ENCODE measurements at regions not wholly inside any gene's neighbourhood (a gene's known extent, or its start where the extent isn't known, plus 50 kb on each side); places are given as distances from the start of the nearest gene placed in this dataset.
A peak's percentile ranks its signal among the peaks of the same experiment; 100 is the strongest.

GRCh38 chr6:2562721-2563451 lies 187.8 kb downstream of the MYLK4 start:
- no peak for DNase-seq

DNA sequence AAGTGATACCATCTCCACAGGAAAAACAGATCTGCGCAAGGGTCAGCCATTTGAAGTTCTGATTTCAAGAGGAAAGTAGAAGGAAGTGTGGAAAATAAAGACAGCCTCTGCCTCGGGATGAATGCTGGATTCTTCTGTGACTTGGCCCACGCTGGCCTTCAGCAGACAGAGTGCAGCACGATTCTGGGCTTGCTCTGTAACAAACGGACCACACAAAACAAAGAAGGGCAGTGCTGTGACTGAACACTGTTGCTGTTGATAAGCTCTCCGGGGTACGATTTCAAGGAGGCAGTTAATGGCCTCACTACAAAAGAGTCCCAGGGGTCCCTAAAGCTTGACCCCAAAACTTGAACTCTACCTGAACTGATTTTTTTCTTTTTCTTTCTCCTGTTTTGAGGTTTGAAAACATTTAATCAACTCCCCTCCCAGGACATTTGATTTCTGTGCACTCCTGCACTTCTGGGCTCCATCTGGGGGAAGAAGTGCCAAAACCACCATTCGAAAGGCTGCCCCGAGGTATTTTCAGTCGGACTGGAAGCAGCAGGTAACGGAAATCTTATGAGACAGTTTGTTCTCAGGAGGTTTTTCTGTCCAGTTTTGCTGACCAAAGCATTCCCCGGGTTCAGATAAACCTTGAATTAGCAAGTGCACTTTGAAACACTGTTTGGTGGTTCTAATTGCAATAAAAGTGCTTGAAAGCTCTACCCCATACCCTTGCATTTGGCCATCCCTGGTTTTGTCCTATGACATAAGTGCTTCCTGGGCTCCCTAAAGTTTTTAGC lies 189.6 kb downstream of the MYLK4 start:
- DNase-seq: no peak

- no peak for DNase-seq
Measured at GRCh38 chr6:2560140-2560818, 190.4 kb downstream of the MYLK4 start.

DNA sequence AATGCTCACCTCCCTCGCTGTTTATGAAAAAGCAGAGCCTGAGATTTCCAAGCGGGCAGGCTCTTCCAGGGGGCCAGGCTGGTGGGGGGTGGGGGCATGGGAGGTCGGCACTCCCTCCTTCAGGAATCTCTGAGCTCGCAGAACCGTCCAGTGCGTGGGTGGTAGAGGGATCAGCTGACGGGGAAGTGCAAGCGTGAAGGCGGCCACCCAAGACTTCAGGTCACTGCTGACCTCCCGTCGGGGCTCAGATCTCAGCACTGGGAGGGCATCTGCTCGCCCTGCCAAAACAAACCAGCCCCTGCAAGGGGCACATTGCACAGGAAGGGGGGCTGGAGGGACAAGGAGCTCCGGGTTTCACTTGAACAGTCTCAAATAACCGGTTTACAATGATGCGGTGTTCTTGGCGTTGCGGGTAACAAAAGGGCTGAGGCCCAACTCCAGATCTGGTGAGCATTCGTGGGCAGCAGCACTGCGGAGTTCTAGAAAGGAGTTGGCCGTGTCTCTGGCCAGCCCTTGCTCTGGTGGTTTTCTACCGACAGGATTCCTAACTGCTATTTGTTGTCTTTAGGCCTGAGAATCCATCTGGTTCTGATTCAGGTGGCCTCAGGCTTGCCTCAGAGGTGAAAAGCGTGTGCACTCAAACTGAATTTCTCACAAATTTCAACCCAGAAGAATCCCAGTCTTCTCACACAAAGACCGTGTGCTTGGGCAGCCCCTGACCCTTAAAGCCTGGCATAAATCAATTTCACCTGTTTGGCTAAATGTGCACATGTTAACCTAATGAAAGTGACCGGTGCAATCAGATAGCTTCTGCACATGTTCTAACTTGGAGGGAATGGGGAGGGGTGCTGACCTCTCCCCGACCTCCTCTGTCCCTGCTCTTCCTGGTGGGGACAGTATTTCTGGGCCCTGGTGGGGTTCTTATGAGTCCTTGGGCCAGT lies 191.6 kb downstream of the MYLK4 start:
- DNase-seq: no peak

DNA sequence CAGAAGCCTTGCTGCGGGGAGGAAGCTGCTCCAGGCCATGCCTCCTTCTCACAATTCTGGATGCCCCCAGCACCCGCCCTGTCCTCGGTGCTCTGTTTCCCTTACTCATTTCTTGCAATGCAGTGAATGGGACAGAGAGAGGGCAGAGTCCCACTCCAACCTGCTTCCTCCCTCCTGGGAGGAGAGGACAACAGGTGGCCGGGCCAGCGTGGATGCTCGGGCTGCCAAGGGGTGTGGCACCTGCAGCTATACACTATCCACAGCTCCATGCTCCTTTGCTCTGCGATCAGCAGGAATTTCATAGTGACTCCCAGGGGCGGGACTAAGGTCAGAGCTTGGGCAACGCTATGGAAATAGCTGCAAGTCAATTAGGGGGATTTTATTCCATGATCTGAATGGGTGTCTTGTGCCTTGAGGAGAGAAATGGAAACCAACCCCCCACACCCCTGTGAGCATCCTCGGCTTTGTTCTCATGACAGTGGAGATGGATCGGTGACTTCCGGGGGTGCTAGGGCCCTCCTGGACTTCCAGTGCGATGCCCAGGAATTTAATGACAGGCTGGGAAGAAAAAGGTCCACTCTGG lies 192.5 kb downstream of the MYLK4 start:
- DNase-seq: no peak

- DNase-seq: no peak
Measured at GRCh38 chr6:2557181-2557720, 193.5 kb downstream of the MYLK4 start.

DNA sequence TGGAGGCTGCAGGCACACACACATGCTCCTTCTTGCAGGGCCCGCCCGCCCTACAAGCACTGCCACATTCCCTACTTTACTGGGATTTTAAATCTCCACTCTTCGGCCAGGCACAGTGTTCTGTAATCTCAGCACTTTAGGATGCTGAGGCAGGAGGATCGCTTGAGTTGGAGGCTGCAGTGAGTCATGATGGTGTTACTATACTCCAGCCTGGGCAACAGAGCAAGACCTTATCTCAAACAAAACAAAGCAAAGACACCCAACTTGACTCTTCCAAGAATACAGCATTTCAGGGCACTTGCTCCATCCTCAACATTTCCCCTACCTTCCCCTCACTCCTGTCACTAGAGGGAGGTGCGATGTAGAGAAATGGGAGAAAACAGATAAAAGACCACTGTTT lies 194.0 kb downstream of the MYLK4 start:
- DNase-seq: no peak

GRCh38 chr6:2554651-2555260 lies 196.0 kb downstream of the MYLK4 start:
- DNase-seq: no peak

- DNase-seq: no peak
Measured at GRCh38 chr6:2552526-2553154, 198.1 kb downstream of the MYLK4 start.

- no peak for DNase-seq
Measured at GRCh38 chr6:2551705-2552104, 199.0 kb downstream of the MYLK4 start.

- DNase-seq: no peak
Measured at GRCh38 chr6:2550247-2550646, 200.5 kb downstream of the MYLK4 start.

DNA sequence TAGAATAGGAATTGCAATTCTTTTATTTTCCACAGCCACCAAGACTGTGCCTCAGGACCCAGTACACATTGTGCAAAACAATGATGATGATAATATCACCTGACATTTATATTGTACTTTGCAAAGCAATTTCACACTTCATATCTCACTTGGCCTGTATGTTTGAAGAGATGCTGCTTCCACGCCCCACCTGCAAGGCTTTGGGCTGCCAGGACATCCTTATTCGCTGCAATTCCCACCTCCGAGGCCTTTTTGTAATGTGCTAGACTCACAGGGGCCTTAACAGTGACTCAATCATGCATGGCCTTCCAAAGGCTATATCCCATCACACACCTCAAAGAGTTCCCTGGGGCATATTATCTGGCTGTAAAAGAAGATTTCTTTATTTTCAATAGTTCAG lies 200.9 kb downstream of the MYLK4 start:
- DNase-seq: no peak

DNA sequence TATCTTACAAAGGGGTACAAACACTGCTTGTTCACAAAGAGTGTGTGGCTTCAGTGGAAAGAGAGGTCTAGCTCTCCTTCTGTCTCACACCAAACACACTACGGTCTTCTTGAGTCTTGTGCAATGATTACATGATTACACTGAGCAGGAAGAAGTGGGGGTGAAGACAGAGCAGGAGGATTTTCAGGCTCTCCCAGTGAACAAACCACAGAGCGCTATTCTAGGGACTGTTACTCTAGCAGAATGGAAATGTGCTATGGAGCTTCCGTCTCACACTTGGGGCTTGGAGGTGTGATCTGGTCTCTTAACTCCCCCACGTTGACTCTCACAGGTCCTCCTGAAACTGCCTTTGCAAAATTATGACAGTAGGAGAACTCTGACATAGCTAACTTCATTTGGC lies 203.4 kb downstream of the MYLK4 start:
- no peak for DNase-seq

- no peak for DNase-seq
Measured at GRCh38 chr6:2546901-2547300, 203.8 kb downstream of the MYLK4 start.

GRCh38 chr6:2545383-2546038 lies 205.2 kb downstream of the MYLK4 start:
- no peak for DNase-seq

DNA sequence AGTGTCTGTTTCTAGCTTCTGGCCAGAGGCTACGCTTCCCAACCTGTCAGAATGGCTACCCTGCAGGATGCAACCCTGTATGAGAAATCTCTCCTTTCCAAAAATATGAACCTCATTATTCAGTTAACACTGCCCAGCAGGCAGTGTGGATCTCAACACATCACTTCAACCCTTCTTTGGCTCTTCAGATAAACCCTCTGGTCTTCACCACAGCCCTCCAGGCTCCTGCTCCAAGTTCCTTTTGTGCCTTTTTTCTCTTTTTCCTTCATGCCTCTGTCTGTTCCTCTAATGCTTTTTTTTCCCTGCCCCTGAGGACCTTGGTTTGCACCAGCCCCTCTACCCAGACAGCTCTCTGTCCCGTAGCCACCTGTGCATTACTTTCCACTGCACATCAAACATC lies 207.4 kb downstream of the MYLK4 start:
- DNase-seq: no peak

DNA sequence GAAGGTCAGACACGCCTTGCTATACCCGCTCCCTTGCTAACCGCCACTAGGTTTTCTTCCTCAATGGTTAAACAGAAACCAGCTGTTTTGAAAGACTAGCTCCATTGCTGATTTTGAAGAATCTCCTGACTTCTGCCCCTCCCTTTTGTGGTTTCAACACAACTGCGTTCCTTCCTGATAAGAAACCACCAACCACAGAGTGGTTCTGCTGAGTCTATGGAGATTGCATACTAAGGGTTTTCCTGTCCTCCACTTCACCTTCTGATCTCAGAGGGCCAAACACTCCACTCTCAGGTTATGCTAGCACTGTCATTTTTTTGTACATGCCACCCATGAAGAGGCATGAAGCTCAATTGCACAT lies 207.9 kb downstream of the MYLK4 start:
- DNase-seq: peak; percentile 75

- DNase-seq: no peak
Measured at GRCh38 chr6:2542101-2542857, 208.4 kb downstream of the MYLK4 start.

DNA sequence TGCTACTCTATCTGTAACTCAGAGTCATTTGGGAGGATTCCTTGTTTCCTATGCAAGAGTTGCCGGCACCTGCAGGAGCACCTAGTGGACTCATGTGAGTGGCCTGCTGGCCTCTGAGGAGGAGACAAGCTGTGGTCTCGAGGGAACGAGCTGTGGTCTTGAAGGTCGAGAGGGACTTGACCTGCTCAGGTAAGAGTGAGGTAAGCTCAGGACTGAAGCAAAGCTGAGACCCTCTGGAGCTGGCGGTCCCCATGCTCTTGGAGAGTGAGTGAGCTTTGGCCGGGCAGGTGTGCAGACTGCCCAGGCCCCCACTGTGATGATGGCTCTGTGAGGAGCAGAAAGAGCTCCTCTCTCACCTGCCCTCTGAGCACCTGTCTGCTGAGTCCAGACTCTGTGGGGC lies 214.3 kb downstream of the MYLK4 start:
- DNase-seq: no peak

DNA sequence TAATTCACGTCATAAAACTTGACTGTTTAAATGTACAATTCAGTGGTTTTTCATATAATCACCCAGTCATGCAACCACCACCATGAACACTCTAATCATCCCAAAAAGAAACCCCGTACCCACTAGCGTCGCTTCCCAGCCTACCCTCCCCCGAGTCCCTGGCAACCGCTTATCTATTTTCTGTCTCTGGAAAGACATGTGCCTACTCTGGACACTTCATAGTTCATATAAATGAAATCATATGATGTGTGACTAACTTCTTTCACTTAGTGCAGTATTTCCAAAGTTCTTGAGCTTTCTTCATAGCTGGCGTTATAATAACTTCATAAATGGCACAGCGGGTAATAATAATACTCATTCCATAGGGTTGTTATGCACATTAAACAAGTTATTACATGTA lies 215.2 kb downstream of the MYLK4 start:
- no peak for DNase-seq

Measured in fibroblast of skin of right biceps (primary cell).